CD14-positive monocyte (primary cell): ENCODE measurements at regions not wholly inside any gene's neighbourhood (a gene's known extent, or its start where the extent isn't known, plus 50 kb on each side); places are given as distances from the start of the nearest gene placed in this dataset.

Source experiments
- DNase-seq, 3 donors: peaks; one replicate each; pipeline ENCODE4 v3.0.0-alpha.2; 2011 to 2022
- H2AFZ ChIP-seq: 2 replicates; pipeline ENCODE4 v1.6.0; 2012; ENCODE audit warnings: mild to moderate bottlenecking, low read depth, low read length, inconsistent platforms; ENCODE audit not compliant: insufficient read depth, poor library complexity, severe bottlenecking
- H3K27ac ChIP-seq, 2 donors: 1 replicate in 1 of 2; 2 replicates in 1 of 2; pipeline ENCODE4 v1.5.1; 2012 to 2013; ENCODE audit warnings: low read length in 2 of 2, control low read depth in 1 of 2, inconsistent platforms in 1 of 2, low read depth in 1 of 2, mild to moderate bottlenecking in 1 of 2
- H3K27me3 ChIP-seq, 2 donors: one replicate each; pipeline versions ENCODE4 v1.6.0 to v1.6.1; 2011 to 2013; ENCODE audit warnings: low read length in 2 of 2; ENCODE audit not compliant: control insufficient read depth in 2 of 2, insufficient read depth in 2 of 2
- H3K36me3 ChIP-seq, 2 donors: replicated peaks in 1 of 2; 1 replicate in 1 of 2; 2 replicates in 1 of 2; pipeline versions ENCODE4 v1.5.1 to v1.6.1; 2012 to 2013; ENCODE audit warnings: low read length in 2 of 2, control low read depth in 1 of 2, inconsistent platforms in 1 of 2, mild to moderate bottlenecking in 1 of 2; ENCODE audit not compliant: insufficient read depth in 2 of 2, control insufficient read depth in 1 of 2
- H3K4me1 ChIP-seq, 2 donors: 1 replicate in 1 of 2; 2 replicates in 1 of 2; pipeline versions ENCODE4 v1.5.1 to v1.6.1; 2012 to 2013; ENCODE audit warnings: low read length in 2 of 2, control low read depth in 1 of 2, inconsistent platforms in 1 of 2, mild to moderate bottlenecking in 1 of 2, moderate library complexity in 1 of 2; ENCODE audit not compliant: insufficient read depth in 2 of 2, control insufficient read depth in 1 of 2
- H3K4me2 ChIP-seq: replicated peaks from 2 replicates; pipeline ENCODE3; 2012; ENCODE audit warnings: low read length, moderate library complexity, mild to moderate bottlenecking; ENCODE audit not compliant: poor library complexity, severe bottlenecking; ENCODE audit errors: extremely low read depth
- H3K4me3 ChIP-seq, 3 experiments: fragments of 200-600 bp in 1 of 3; sonication (generic) in 1 of 3; replicated peaks in 1 of 3; 1 replicate in 2 of 3; 2 replicates in 1 of 3; pipeline ENCODE4 v1.5.1; 2011 to 2013; ENCODE audit warnings: low read length in 3 of 3, mild to moderate bottlenecking in 3 of 3, control low read depth in 2 of 3, low read depth in 2 of 3, inconsistent platforms in 1 of 3, moderate library complexity in 1 of 3
- H3K79me2 ChIP-seq: 2 replicates; pipeline ENCODE4 v1.6.0; 2012; ENCODE audit warnings: mild to moderate bottlenecking, control low read depth, inconsistent platforms, low read length, moderate library complexity; ENCODE audit not compliant: insufficient read depth
- H3K9ac ChIP-seq: 2 replicates; pipeline ENCODE4 v1.6.0; 2017; ENCODE audit warnings: low read length, mild to moderate bottlenecking; ENCODE audit not compliant: insufficient read depth, poor library complexity, severe bottlenecking
- H3K9me3 ChIP-seq, 2 donors: replicated peaks in 1 of 2; 1 replicate in 1 of 2; 2 replicates in 1 of 2; pipeline versions ENCODE4 v1.5.1 to v1.6.1; 2012 to 2013; ENCODE audit warnings: low read length in 2 of 2, control low read depth in 1 of 2; ENCODE audit not compliant: control insufficient read depth in 1 of 2, insufficient read depth in 1 of 2
- H4K20me1 ChIP-seq: 2 replicates; pipeline ENCODE4 v1.6.0; 2012; ENCODE audit warnings: mild to moderate bottlenecking, low read length, control low read depth, moderate library complexity; ENCODE audit not compliant: insufficient read depth
- H3K27ac Mint-ChIP-seq, 7 donors: one replicate each; pipeline ENCODE4 v1.8.0; 2020; ENCODE audit warnings: mild to moderate bottlenecking in 7 of 7, mixed read lengths in 7 of 7, moderate library complexity in 6 of 7, inconsistent platforms in 2 of 7
- H3K27me3 Mint-ChIP-seq, 3 donors: one replicate each; pipeline ENCODE4 v1.8.0; 2021 to 2022; ENCODE audit warnings: low read depth in 3 of 3, mild to moderate bottlenecking in 3 of 3, mixed read lengths in 3 of 3, moderate library complexity in 3 of 3, inconsistent platforms in 1 of 3
- H3K36me3 Mint-ChIP-seq, 2 donors: one replicate each; pipeline ENCODE4 v1.8.0; 2020; ENCODE audit warnings: mixed read lengths in 2 of 2, inconsistent platforms in 1 of 2, mild to moderate bottlenecking in 1 of 2
- H3K4me1 Mint-ChIP-seq: one replicate; pipeline ENCODE4 v1.8.0; 2020; ENCODE audit warnings: mild to moderate bottlenecking, mixed read lengths
- H3K4me3 Mint-ChIP-seq, 2 donors: one replicate each; pipeline ENCODE4 v1.8.0; 2020; ENCODE audit warnings: mild to moderate bottlenecking in 2 of 2, mixed read lengths in 2 of 2, moderate library complexity in 1 of 2
- H3K9me3 Mint-ChIP-seq, 7 donors: one replicate each; pipeline ENCODE4 v1.8.0; 2020 to 2022; ENCODE audit warnings: mixed read lengths in 7 of 7, mild to moderate bottlenecking in 6 of 7, moderate library complexity in 6 of 7, inconsistent platforms in 2 of 7
- WGBS: methylation state at CpG from one replicate; pipeline ENCODE4 v1.1.5; 2013; ENCODE audit warnings: missing lambda C conversion rate; ENCODE audit not compliant: insufficient coverage; 5-methylcytosine and 5-hydroxymethylcytosine counted together
- intact Hi-C, 2 donors: fragments of 100-400 bp; cut with micrococcal nuclease; formaldehyde crosslinking; loops; one replicate each; pipeline versions ENCODE4 v1.15.0 to v1.15.1; 2023
- TF ChIP-seq, protein P1 (sequence below): fragments of 200-600 bp; IDR thresholded peaks from one replicate; pipeline ENCODE4 v1.8.0; 2022; ENCODE audit warnings: antibody characterized with exemption, mild to moderate bottlenecking

DNA sequence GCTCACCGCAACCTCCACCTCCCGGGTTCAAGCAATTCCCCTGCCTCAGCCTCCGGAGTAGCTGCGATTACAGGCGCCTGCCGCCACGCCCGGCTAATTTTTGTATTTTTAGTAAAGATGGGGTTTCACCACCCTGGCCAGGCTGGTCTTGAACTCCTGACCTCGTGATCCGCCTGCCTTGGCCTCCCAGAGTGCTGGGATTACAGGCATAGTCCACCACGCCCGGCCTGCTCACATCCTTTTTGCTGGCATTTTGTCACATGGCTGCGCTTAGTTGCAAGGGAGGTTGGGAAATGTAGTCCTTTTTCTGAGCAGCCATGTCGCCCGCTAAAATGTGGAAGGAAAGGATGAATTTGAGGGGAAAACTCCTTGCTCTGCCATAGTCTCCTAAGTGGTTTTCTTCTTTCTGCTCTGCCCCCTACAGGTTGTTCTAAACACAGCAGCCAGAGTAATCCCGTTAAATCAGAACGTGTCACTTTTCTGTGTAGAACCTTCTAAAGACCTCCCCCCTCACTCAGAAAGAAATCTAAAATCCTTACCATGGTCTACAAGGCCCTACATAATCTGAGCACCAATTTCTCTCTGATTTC lies 57.8 kb upstream of the HSPA9 start:
- WGBS = 55% methylated on average over 6 of the region's 17 CpGs
- Histone ChIP-seq H3K4me2 (no peak overlapping the region), H3K9ac (no peak overlapping the region), H3K79me2 (no peaks in the 10 kb centered on the region), H4K20me1 (no peaks in the 10 kb centered on the region), H2AFZ (peak overlapping the region; percentile 29), H3K27ac (no peak overlapping the region), H3K9me3 (no peaks in the 10 kb centered on the region), H3K4me3 (no peak overlapping the region), H3K36me3 (no peaks in the 10 kb centered on the region), H3K27me3 (no peaks in the 10 kb centered on the region), H3K4me1 (peaks cover 0 to 3% of the 10 kb centered on the region in 2 donors)
- peak overlapping the region in 1 of 2 donors; percentile 26 for H3K4me3 Mint-ChIP-seq
- H3K9me3 Mint-ChIP-seq = peaks cover 0 to 5% (median 0%) of the 10 kb centered on the region in 7 donors
- TF ChIP-seq, protein P1, sequence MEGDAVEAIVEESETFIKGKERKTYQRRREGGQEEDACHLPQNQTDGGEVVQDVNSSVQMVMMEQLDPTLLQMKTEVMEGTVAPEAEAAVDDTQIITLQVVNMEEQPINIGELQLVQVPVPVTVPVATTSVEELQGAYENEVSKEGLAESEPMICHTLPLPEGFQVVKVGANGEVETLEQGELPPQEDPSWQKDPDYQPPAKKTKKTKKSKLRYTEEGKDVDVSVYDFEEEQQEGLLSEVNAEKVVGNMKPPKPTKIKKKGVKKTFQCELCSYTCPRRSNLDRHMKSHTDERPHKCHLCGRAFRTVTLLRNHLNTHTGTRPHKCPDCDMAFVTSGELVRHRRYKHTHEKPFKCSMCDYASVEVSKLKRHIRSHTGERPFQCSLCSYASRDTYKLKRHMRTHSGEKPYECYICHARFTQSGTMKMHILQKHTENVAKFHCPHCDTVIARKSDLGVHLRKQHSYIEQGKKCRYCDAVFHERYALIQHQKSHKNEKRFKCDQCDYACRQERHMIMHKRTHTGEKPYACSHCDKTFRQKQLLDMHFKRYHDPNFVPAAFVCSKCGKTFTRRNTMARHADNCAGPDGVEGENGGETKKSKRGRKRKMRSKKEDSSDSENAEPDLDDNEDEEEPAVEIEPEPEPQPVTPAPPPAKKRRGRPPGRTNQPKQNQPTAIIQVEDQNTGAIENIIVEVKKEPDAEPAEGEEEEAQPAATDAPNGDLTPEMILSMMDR = peak; percentile 61
- DNase-seq = peak; percentile 80 to 90 (median 83)
- peak overlapping the region in 3 of 7 donors; percentile 5 to 70 (median 59) for H3K27ac Mint-ChIP-seq
- peaks cover 8% of the 10 kb centered on the region for H3K4me1 Mint-ChIP-seq
- no peaks in the 10 kb centered on the region for H3K36me3 Mint-ChIP-seq
- intact Hi-C loops = loop anchor here in 1 of 2 donors (10.0 kb wide), 2 partner anchors 48 to 632 kb away; no protein-coding TSS in a partner anchor
- H3K27me3 Mint-ChIP-seq = peaks cover 0 to 4% (median 4%) of the 10 kb centered on the region in 3 donors

DNA sequence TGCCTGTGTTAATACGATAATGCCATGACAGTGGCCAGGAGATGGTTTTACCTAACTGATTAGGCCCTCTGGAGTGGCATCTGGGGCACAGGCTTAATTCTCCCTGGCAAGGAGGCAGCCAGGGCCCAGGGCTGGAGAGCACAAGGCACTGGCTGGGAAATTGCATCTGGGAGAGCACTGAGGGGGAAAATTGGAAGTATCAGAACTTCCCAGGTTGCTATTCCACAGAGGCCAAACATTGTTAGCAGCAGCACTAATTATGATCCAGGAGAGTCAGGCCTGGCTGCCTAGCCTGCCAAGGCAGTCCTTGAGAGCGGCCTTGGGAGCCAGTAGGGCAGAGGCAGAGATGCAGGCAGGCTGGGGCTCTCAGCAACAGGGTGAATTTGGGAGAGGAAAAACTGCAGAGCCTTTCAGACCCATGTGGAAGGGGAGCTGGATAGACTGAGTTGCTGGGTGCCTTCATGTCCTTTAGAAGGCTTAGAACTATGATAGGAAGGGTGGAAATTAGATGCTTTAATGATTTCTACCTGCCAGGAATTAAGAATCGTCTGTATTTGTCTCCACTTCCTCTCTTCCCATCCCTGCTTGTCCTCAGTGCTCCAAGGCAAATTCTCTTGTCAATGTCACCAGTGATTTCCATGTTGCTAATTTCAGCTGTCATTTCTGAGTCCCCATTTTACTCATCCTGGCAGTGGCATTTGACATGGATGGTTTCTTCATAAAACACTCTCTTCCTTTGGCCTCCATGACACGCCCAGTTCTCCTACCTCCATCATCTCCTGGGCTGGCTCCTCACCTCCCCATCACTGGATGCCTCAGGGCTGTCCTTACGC lies 56.1 kb upstream of the HSPA9 start:
- Mint-ChIP-seq H3K36me3 (no peaks in the 10 kb centered on the region), H3K9me3 (peaks cover 0 to 5% (median 2%) of the 10 kb centered on the region in 7 donors), H3K4me1 (peaks cover 8% of the 10 kb centered on the region), H3K4me3 (no peak overlapping the region), H3K27ac (no peak overlapping the region), H3K27me3 (peaks cover 0 to 8% (median 5%) of the 10 kb centered on the region in 3 donors)
- peak overlapping the region; percentile 21 for H2AFZ ChIP-seq
- H3K4me3 ChIP-seq = no peak overlapping the region
- no peak overlapping the region for H3K9ac ChIP-seq
- intact Hi-C loops = loop anchor here in 1 of 2 donors (10.0 kb wide), 2 partner anchors 47 to 633 kb away; no protein-coding TSS in a partner anchor
- WGBS = 97% methylated on average over 4 of the region's 5 CpGs
- H3K27me3 ChIP-seq = no peaks in the 10 kb centered on the region
- H3K9me3 ChIP-seq = no peaks in the 10 kb centered on the region
- TF ChIP-seq, protein P1 = no peak
- no peaks in the 10 kb centered on the region for H3K79me2 ChIP-seq
- H3K4me1 ChIP-seq = peaks cover 0 to 3% of the 10 kb centered on the region in 2 donors
- DNase-seq = no peak
- H4K20me1 ChIP-seq = no peaks in the 10 kb centered on the region
- H3K36me3 ChIP-seq = no peaks in the 10 kb centered on the region
- H3K4me2 ChIP-seq = no peak overlapping the region
- no peak overlapping the region for H3K27ac ChIP-seq
